ENCODE measurements at regions not wholly inside any gene's neighbourhood (a gene's known extent, or its start where the extent isn't known, plus 50 kb on each side); places are given as distances from the start of the nearest gene placed in this dataset.

DNA sequence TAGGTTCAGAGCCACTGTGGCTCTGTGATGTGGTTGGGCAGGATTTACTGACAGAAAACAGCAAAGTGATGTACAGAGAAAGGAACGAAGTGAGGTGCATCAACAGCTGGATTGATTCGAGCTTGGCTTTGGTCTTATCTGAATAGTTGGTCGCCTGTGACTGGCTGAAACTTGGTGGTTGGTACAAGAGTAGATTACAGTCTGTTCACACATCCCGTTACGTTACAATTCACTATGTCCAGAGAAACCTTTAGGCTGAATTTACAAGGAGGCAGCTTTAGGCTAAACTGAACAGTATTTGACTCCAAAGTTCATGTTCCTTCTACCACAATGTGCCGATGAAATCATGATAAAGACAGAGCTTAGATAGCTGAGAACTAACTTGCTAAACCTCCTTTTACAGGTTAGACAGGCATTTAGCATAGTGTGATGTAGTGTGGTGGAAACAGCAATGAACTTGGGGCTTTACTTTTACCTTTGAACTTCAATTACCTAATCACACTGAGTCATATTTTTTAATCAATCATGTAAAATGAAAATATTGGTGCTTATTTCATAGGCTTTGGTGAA, 210.2 kb upstream of the PUM3 start:
- TF ChIP-seq, protein P1, sequence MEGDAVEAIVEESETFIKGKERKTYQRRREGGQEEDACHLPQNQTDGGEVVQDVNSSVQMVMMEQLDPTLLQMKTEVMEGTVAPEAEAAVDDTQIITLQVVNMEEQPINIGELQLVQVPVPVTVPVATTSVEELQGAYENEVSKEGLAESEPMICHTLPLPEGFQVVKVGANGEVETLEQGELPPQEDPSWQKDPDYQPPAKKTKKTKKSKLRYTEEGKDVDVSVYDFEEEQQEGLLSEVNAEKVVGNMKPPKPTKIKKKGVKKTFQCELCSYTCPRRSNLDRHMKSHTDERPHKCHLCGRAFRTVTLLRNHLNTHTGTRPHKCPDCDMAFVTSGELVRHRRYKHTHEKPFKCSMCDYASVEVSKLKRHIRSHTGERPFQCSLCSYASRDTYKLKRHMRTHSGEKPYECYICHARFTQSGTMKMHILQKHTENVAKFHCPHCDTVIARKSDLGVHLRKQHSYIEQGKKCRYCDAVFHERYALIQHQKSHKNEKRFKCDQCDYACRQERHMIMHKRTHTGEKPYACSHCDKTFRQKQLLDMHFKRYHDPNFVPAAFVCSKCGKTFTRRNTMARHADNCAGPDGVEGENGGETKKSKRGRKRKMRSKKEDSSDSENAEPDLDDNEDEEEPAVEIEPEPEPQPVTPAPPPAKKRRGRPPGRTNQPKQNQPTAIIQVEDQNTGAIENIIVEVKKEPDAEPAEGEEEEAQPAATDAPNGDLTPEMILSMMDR (IDR thresholded peaks at IDR 0.05), result no peak
- no peak for TF ChIP-seq POLR2A (IDR thresholded peaks at IDR 0.05)
